ENCODE measurements at regions not wholly inside any gene's neighbourhood (a gene's known extent, or its start where the extent isn't known, plus 50 kb on each side); places are given as distances from the start of the nearest gene placed in this dataset.
"Not testable (repeated sequence)": the region's sequence is repeated elsewhere in the genome, so short reads cannot be mapped to it uniquely, and the experiment has no call there.

- Mint-ChIP-seq H3K27ac (no peak overlapping the region), H3K9me3 (peaks cover 11% of the 10 kb centered on the region), H3K4me1 (ENCODE audit: low read depth) (no peaks in the 10 kb centered on the region), H3K36me3 (ENCODE audit: low read depth) (no peaks in the 10 kb centered on the region), H3K4me3 (no peak overlapping the region), H3K27me3 (no peaks in the 10 kb centered on the region)
- intact Hi-C loops (cut with micrococcal nuclease): no loop called here
- no peak for TF ChIP-seq CTCF (IDR thresholded peaks at IDR 0.05)
- POLR2A ChIA-PET: no interaction called here
- ATAC-seq (no peak), DNase-seq (no peak)
- CTCF ChIA-PET: no interaction called here
Measured at GRCh38 chr11:98728421-98728820, 292.3 kb upstream of the CNTN5 start.

DNA sequence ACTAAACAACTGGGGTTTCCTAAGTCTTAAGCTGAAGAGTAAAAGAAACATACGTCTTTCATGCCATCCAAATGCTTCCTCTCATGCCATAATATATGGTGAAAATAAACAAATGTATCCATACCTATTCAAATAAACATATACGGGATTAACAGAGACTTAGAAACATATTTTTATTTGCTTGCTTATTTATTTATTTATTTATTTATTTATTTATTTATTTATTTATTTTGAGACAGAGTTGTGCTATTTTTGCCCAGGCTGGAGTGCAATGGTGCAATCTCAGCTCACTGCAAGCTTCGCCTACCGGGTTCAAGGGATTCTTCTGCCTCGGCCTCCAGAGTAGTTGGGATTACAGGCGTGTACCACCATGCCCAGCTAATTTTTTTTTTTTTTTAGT is 291.6 kb upstream of the CNTN5 start:
- H3K27ac Mint-ChIP-seq: no peak overlapping the region
- POLR2A ChIA-PET: no interaction called here
- TF ChIP-seq CTCF (IDR thresholded peaks at IDR 0.05): no peak
- CTCF ChIA-PET: no interaction called here
- DNase-seq (no peak), ATAC-seq (no peak)
- H3K4me3 Mint-ChIP-seq: no peak overlapping the region
- H3K9me3 Mint-ChIP-seq: peaks cover 12% of the 10 kb centered on the region
- H3K36me3 Mint-ChIP-seq (ENCODE audit: low read depth): no peaks in the 10 kb centered on the region
- no peaks in the 10 kb centered on the region for H3K27me3 Mint-ChIP-seq
- no peaks in the 10 kb centered on the region for H3K4me1 Mint-ChIP-seq (ENCODE audit: low read depth)
- intact Hi-C loops (cut with micrococcal nuclease): no loop called here

DNA sequence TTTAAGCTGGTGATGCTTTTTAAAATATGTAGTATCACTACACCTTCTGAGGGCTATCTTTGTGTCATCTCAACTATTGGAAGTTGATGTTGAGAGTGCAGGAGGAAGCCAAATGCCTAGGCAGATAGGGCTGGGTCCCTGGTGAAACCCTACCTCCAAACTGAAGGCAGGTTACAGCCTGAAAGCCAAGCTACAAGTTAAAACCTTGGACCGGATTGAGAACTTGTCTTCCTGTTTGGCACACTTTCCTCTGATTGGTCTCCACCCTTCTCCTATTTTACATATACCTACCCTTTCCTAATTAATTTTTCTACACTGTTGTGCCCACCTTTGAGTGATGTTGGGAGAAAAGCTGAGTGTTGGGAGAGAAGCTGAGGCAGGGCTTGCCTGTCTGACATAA is 287.8 kb upstream of the CNTN5 start:
- DNase-seq (no peak), ATAC-seq (no peak)
- Mint-ChIP-seq H3K36me3 (ENCODE audit: low read depth) (no peaks in the 10 kb centered on the region), H3K4me1 (ENCODE audit: low read depth) (no peaks in the 10 kb centered on the region), H3K4me3 (no peak overlapping the region), H3K9me3 (peaks cover 16% of the 10 kb centered on the region), H3K27me3 (no peaks in the 10 kb centered on the region), H3K27ac (no peak overlapping the region)
- intact Hi-C loops (cut with micrococcal nuclease): no loop called here
- TF ChIP-seq CTCF (IDR thresholded peaks at IDR 0.05): no peak
- ChIA-PET CTCF (no interaction called here), POLR2A (no interaction called here)

- CTCF ChIA-PET; H3K36me3 Mint-ChIP-seq (ENCODE audit: low read depth); H3K4me3 Mint-ChIP-seq; ATAC-seq; DNase-seq; H3K27me3 Mint-ChIP-seq; H3K27ac Mint-ChIP-seq; intact Hi-C loops (cut with micrococcal nuclease); H3K4me1 Mint-ChIP-seq (ENCODE audit: low read depth); POLR2A ChIA-PET: not testable (repeated sequence)
- H3K9me3 Mint-ChIP-seq: peaks cover 16% of the 10 kb centered on the region
Measured at GRCh38 chr11:98733378-98733777, 287.4 kb upstream of the CNTN5 start.

- ATAC-seq (no peak), DNase-seq (no peak)
- no peak overlapping the region for H3K27ac Mint-ChIP-seq
- POLR2A ChIA-PET: no interaction called here
- TF ChIP-seq CTCF (IDR thresholded peaks at IDR 0.05): no peak
- no peaks in the 10 kb centered on the region for H3K4me1 Mint-ChIP-seq (ENCODE audit: low read depth)
- H3K4me3 Mint-ChIP-seq: no peak overlapping the region
- CTCF ChIA-PET: no interaction called here
- H3K9me3 Mint-ChIP-seq: peaks cover 16% of the 10 kb centered on the region
- intact Hi-C loops (cut with micrococcal nuclease): no loop called here
- H3K27me3 Mint-ChIP-seq: no peaks in the 10 kb centered on the region
- no peaks in the 10 kb centered on the region for H3K36me3 Mint-ChIP-seq (ENCODE audit: low read depth)
Measured at GRCh38 chr11:98734686-98735085, 286.1 kb upstream of the CNTN5 start.

GRCh38 chr11:98736833-98737232 is 283.9 kb upstream of the CNTN5 start:
- no peak for TF ChIP-seq CTCF (IDR thresholded peaks at IDR 0.05)
- DNase-seq (no peak), ATAC-seq (no peak)
- H3K9me3 Mint-ChIP-seq: peaks cover 10% of the 10 kb centered on the region
- POLR2A ChIA-PET: no interaction called here
- no peaks in the 10 kb centered on the region for H3K27me3 Mint-ChIP-seq
- H3K4me3 Mint-ChIP-seq: no peak overlapping the region
- H3K36me3 Mint-ChIP-seq (ENCODE audit: low read depth): no peaks in the 10 kb centered on the region
- intact Hi-C loops (cut with micrococcal nuclease): no loop called here
- H3K27ac Mint-ChIP-seq: no peak overlapping the region
- CTCF ChIA-PET: no interaction called here
- no peaks in the 10 kb centered on the region for H3K4me1 Mint-ChIP-seq (ENCODE audit: low read depth)
